ENCODE measurements at regions not wholly inside any gene's neighbourhood (a gene's known extent, or its start where the extent isn't known, plus 50 kb on each side); places are given as distances from the start of the nearest gene placed in this dataset.
"Not testable (repeated sequence)": the region's sequence is repeated elsewhere in the genome, so short reads cannot be mapped to it uniquely, and the experiment has no call there.

DNA sequence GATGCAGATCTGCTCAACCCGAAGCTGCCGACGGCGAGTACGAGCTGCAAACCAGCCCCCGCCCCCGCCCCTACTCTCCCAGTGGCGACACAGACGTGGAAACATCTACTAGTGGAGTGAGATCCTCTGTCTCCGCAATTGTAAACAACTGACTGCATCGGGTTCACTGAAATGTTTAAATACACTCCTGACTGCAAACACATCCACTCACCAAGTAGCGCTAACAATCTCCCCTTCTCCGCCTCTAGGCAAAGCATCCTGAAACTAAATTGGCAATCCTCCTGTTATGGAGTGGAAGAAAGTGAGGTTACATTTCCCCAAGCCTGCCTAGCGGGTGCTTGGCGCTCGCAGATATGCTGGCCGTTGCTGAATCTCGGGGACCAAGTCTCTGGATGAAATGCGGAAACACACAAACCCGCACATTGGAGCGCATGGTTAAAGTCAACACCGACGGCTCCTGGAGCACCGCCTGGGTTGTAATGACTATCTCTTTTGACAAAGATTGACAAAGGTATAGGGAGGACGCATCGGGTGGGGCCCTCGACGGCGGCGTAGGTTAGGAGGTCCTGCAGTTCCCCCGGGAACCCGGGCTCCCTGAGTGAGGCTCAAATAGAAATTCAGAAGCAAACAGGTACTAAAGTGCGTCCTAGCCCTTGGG lies 117.0 kb upstream of the TEX13C start:
- no peak for DNase-seq

GRCh38 chrX:125203365-125203736 lies 116.3 kb upstream of the TEX13C start:
- DNase-seq = no peak

DNA sequence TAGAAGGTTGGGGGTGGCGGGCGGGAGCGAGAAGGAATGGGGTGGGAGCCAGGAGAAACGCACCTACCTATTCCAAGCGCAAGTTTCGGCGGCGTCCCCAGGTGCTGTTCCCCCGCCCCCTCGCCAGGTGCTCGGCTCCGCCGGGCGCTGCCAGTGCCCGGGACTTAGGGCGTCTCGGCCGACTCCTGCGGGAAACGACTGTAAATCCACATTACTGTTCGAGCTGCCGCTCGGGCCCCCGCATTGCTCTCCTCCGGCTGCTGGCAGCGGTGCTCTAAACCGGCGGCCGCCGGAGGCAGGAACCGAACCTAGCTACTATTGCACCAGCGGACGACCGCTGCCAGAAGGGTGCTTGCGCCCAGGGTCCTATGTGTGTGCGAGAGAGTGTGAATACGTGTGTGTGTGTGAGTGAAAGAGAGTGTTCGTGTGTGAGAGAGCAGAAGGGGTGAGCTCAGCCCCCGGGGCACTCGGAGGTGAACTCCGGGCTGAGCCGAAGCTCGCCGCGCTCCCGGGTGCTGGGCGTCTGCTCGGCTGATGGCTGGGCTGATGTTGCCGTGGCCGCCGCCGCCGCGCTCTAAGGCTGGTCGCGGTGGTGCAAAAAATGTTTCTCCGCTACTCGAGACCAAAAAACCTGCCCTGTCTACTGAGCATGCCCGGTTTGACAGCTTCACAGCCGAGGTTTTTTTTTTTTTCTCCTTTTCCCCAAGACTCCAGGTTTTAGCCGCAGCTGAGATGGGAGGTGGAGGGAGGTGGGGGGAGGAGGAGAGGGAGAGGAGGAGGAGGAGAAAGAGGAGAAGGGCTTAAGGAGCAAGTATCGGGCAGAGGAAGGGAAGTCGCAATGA lies 115.7 kb upstream of the TEX13C start:
- peak; percentile 79 for DNase-seq

DNA sequence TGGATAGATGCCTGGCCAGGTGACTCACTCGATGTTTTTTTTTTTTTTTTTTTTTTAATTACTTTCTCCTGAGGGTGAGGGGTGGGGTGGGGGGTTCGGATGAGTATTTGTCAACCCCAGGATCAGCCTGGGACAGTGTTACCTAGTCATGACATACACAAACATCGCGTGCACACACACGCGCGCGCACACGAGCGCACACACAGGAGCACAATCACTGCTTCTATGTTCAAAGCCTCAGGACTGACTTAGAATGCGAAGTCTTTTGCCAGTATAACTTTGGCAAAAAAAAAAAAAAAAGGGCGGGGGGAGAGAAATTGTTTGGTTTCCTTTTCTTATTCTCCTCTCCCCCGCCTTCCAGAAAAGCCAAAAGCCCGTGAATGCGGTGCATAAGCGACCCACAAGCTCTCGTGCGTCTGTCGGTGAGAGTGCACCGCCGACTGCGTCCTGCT lies 115.0 kb upstream of the TEX13C start:
- DNase-seq = peak; percentile 42

GRCh38 chrX:125205133-125205917 lies 114.3 kb upstream of the TEX13C start:
- peak; percentile 92 for DNase-seq

DNA sequence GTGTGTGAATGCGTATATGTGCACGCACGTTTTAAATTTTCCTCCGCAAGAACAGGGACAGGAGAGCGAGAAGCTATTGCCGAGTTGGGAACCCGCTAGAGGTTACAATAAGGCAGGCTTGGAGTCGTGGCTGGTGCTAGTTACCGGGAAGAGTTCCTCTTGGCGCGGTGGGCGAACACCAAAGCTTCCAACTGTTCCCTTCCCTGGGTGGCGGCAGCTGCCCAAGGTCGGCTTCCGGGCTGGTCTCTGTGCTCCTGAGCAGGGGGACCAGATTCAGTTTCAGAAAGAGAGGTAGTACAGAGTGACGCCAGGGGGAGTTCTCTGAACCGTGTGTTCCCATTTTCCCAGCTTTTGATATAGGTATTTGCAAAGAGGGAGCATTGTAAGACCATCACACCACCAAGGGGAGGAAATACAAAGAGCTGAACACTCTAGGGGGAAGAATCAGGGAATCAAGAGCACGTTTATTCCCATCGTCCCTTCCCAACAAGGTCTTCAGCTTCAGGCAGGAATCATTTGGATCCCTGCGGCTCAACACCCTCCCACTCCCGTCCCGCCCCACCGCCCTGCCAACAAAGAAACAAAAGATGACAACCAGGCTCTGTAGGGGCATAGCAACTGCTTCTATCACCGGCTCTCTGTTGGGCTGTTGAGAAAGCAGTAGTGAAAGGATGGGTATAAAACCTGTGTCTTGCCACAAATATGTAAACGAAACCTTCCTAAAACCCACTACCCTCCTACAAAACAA lies 113.6 kb upstream of the TEX13C start:
- DNase-seq = peak; percentile 58

DNA sequence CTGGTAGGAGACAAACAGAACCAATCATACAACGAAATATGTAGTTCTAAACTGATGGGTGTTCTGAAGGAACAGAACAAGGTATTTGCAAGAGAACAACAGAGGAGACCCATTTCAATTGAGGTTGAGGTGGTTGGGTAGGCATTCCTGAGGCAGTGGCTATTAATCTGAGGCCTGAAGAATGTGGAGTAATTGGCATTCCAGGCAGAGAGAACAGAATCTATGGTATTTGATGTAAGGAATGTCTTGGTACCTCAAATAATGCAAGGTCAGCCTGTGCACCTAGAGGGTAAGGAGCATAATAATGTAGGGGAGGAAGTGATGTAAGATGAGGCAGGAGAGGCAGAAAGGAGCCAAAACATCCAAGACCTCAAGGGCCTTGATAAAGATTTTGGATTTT lies 109.5 kb upstream of the TEX13C start:
- DNase-seq = no peak

GRCh38 chrX:125219852-125220251 lies 99.8 kb upstream of the TEX13C start:
- no peak for DNase-seq

DNA sequence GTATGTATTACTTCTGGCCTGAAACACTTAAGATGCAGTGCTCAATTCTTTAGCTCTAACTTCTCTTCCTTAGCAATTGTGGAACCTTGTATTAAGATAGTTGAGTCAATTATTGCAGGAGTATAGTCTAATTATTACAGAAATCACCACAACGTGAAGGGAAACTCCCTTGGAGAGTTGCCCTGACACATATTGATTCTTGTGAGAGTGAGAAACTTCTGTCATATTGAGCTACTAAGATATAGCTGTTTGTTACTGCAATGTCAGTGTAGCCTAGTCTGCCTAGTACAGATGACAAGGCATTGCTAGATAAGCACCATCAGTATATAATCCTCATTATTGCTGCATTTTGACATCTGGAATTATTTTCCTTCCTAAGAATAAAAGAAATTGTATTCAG lies 82.7 kb upstream of the TEX13C start:
- no peak for DNase-seq

DNA sequence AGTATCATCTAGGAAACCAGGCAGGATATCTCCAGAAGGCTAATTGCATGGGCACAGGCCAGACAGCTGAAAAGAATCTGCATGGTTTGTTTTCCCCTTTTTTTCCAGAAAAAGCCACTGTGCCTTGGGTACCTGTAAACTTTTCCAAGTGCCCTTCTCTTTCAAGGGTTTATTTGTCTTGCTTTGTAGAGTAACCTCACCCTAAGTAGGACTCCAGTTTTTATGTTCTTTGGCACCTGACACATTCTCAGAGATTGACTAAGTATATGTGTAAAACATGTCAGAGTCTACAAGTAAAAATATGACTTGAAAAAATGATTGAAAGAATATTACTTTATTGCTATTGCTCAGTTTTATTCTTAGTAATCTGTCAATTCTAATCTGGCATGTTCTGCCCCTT lies 70.7 kb upstream of the TEX13C start:
- no peak for DNase-seq

DNA sequence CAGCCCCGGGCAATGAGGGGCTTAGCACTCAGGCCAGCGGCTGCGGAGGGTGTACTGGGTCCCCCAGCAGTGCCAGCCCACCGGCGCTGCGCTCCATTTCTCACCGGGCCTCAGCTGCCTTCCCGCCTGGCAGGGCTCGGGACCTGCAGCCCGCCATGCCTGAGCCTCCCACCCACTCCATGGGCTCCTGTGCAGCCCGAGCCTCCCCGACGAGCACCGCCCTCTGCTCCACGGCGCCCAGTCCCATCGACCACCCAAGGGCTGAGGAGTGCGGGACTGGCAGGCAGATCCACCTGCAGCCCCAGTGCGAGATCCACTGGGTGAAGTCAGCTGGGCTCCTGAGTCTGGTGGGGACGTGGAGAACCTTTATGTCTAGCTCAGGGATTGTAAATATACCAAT lies 63.9 kb upstream of the TEX13C start:
- DNase-seq = not testable (repeated sequence)

- DNase-seq = no peak
Observed at GRCh38 chrX:125262836-125263235, 56.8 kb upstream of the TEX13C start.

DNA sequence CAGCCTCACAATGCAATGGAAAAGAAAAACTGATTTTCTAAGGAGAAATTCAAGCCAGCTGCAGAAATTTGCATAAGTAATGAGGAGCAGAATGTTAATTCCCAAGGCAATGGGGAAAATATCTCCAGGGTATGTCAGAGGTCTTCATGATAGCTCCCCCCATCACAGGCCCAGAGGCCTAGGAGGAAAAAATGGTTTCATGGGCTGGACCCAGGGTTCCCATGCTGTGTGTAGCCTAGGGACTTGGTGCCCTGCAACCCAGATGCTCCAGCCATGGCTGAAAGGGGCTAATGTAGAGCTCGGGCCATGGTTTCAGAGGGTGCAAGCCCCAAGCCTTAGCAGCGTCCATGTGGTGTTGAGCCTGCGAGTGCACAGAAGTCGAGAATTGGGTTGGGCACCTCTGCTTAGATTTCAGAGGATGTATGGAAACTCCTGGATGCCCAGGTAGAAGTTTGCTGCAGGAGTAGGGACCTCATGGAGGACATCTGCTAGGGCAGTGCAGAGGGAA lies 53.5 kb upstream of the TEX13C start:
- no peak for DNase-seq
